ENCODE measurements at regions not wholly inside any gene's neighbourhood (a gene's known extent, or its start where the extent isn't known, plus 50 kb on each side); places are given as distances from the start of the nearest gene placed in this dataset.

- no peak for TF ChIP-seq ZNF792 (tag by site-specific recombination; IDR thresholded peaks at IDR 0.05)
Measured at GRCh38 chr2:144146876-144147275, 373.0 kb downstream of the ZEB2 start (continued).

GRCh38 chr2:144146076-144146475, 373.8 kb downstream of the ZEB2 start:
- H3K9me3 ChIP-seq (ENCODE audit: control insufficient read depth, insufficient read depth, low read depth, low read length) = no peaks in the 10 kb centered on the region
- no peaks in the 10 kb centered on the region for H3K36me3 ChIP-seq (ENCODE audit: control insufficient read depth in 2 of 2, insufficient read depth in 1 of 2, low read length in 2 of 2)
- no peak overlapping the region for H3K4me3 ChIP-seq (ENCODE audit: low read depth, low read length)
- TF ChIP-seq ZNF623 (tag by site-specific recombination; IDR thresholded peaks at IDR 0.05) = no peak
- TF ChIP-seq ZNF626 (tag by site-specific recombination; IDR thresholded peaks at IDR 0.05) = no peak
- TF ChIP-seq ZNF155 (tag by site-specific recombination; IDR thresholded peaks at IDR 0.05) = no peak
- TF ChIP-seq HOXD13 (CRISPR knock-in tag; IDR thresholded peaks at IDR 0.05; ENCODE audit: borderline replicate concordance) = no peak
- no peak for TF ChIP-seq CTCF (tag by site-specific recombination; IDR thresholded peaks at IDR 0.05)
- no peak for TF ChIP-seq ZNF837 (tag by site-specific recombination; IDR thresholded peaks at IDR 0.05)
- no peak for TF ChIP-seq ZNF600 (tag by site-specific recombination; IDR thresholded peaks at IDR 0.05)
- no peak for TF ChIP-seq ZNF521 (tag by site-specific recombination; IDR thresholded peaks at IDR 0.05)
- no peak for TF ChIP-seq ZNF830 (tag by site-specific recombination; IDR thresholded peaks at IDR 0.05; ENCODE audit: low read depth)
- no peak for TF ChIP-seq ZNF114 (tag by site-specific recombination; IDR thresholded peaks at IDR 0.05)
- H3K4me1 ChIP-seq (ENCODE audit: control insufficient read depth, insufficient read depth, low read length) = no peaks in the 10 kb centered on the region
- POLR2A ChIA-PET = no interaction called here
- CTCF ChIA-PET = no interaction called here
- no peak overlapping the region for H3K27ac ChIP-seq (ENCODE audit: extremely low read depth, low read depth, low read length)

GRCh38 chr2:144143294-144144151, 376.4 kb downstream of the ZEB2 start:
- POLR2A ChIA-PET = no interaction called here
- CTCF ChIA-PET = no interaction called here
- H3K4me1 ChIP-seq (ENCODE audit: control insufficient read depth, insufficient read depth, low read length) = no peaks in the 10 kb centered on the region
- H3K27ac ChIP-seq (ENCODE audit: extremely low read depth, low read depth, low read length) = no peak overlapping the region
- H3K4me3 ChIP-seq (ENCODE audit: low read depth, low read length) = no peak overlapping the region
- H3K9me3 ChIP-seq (ENCODE audit: control insufficient read depth, insufficient read depth, low read depth, low read length) = no peaks in the 10 kb centered on the region
- no peaks in the 10 kb centered on the region for H3K36me3 ChIP-seq (ENCODE audit: control insufficient read depth in 2 of 2, insufficient read depth in 1 of 2, low read length in 2 of 2)
- TF ChIP-seq AEBP2 (tag by site-specific recombination; IDR thresholded peaks at IDR 0.05; ENCODE audit: borderline replicate concordance) (no peak), YY1 (tag by site-specific recombination; IDR thresholded peaks at IDR 0.05) (no peak), ZBTB6 (tag by site-specific recombination; IDR thresholded peaks at IDR 0.05) (no peak), HIC1 (tag by site-specific recombination; IDR thresholded peaks at IDR 0.05) (no peak), KLF7 (tag by site-specific recombination; IDR thresholded peaks at IDR 0.05; ENCODE audit: borderline replicate concordance) (no peak), ZNF449 (tag by site-specific recombination; IDR thresholded peaks at IDR 0.05) (no peak), ZNF398 (tag by site-specific recombination; IDR thresholded peaks at IDR 0.05) (no peak), ZNF701 (tag by site-specific recombination; IDR thresholded peaks at IDR 0.05) (no peak), ZNF610 (tag by site-specific recombination; IDR thresholded peaks at IDR 0.05; ENCODE audit: borderline replicate concordance) (no peak), ZNF692 (tag by site-specific recombination; IDR thresholded peaks at IDR 0.05) (no peak)
